PFSK-1 (cell line): ENCODE measurements at regions not wholly inside any gene's neighbourhood (a gene's known extent, or its start where the extent isn't known, plus 50 kb on each side); places are given as distances from the start of the nearest gene placed in this dataset.

Experiments
- FOXP2 ChIP-seq: optimal IDR thresholded peaks from 2 replicates; pipeline ENCODE3; 2011; ENCODE audit warnings: borderline replicate concordance, control low read depth, inconsistent platforms; ENCODE audit not compliant: insufficient read depth; ENCODE audit errors: extremely low read length, extremely low read depth
- POLR2AphosphoS5 ChIP-seq: IDR thresholded peaks from 2 replicates; pipeline ENCODE4 v1.6.1; 2012; ENCODE audit warnings: low read depth, mild to moderate bottlenecking, control low read depth, low read length, moderate library complexity
- REST ChIP-seq, 2 experiments: IDR thresholded peaks; 2 replicates each; pipeline versions ENCODE4 v1.6.1 to v1.8.0; 2011 to 2012; ENCODE audit warnings: low read depth in 2 of 2, low read length in 2 of 2, control low read depth in 1 of 2, inconsistent platforms in 1 of 2, mild to moderate bottlenecking in 1 of 2, moderate library complexity in 1 of 2; ENCODE audit not compliant: insufficient read depth in 1 of 2
- SIN3A ChIP-seq: IDR thresholded peaks from 2 replicates; pipeline ENCODE4 v1.6.1; 2012; ENCODE audit warnings: mild to moderate bottlenecking, low read length, moderate library complexity, borderline replicate concordance; ENCODE audit not compliant: insufficient read depth
- TAF1 ChIP-seq: IDR thresholded peaks from 2 replicates; pipeline ENCODE4 v1.6.1; 2012; ENCODE audit warnings: low read length, control low read depth, borderline replicate concordance; ENCODE audit not compliant: insufficient read depth

GRCh38 chr2:62313449-62314227 lies 117.7 kb downstream of the B3GNT2 start:
- TF ChIP-seq REST (IDR thresholded peaks at IDR 0.05; ENCODE audit: insufficient read depth in 1 of 2, low read depth in 2 of 2, low read length in 2 of 2) (peak in 1 of 2 experiments; percentile 45; a peak in 1 of 4 replicates), FOXP2 (no peak), POLR2AphosphoS5 (no peak), SIN3A (no peak)

GRCh38 chr2:62309465-62310091 lies 113.7 kb downstream of the B3GNT2 start:
- TF ChIP-seq POLR2AphosphoS5 = peak; percentile 40
- TF ChIP-seq REST (IDR thresholded peaks at IDR 0.05; ENCODE audit: insufficient read depth in 1 of 2, low read depth in 2 of 2, low read length in 2 of 2) = no peak

GRCh38 chr2:62309081-62309464 lies 113.2 kb downstream of the B3GNT2 start:
- no peak for TF ChIP-seq POLR2AphosphoS5
- no peak for TF ChIP-seq SIN3A
- TF ChIP-seq TAF1 = no peak
- TF ChIP-seq FOXP2 = no peak
- TF ChIP-seq REST (IDR thresholded peaks at IDR 0.05; ENCODE audit: insufficient read depth in 1 of 2, low read depth in 2 of 2, low read length in 2 of 2) = no peak

- no peak for TF ChIP-seq SIN3A
- no peak for TF ChIP-seq FOXP2
- no peak for TF ChIP-seq REST (IDR thresholded peaks at IDR 0.05; ENCODE audit: insufficient read depth in 1 of 2, low read depth in 2 of 2, low read length in 2 of 2)
- TF ChIP-seq TAF1 = no peak
- TF ChIP-seq POLR2AphosphoS5 = no peak
These were observed 111.8 kb downstream of the B3GNT2 start for GRCh38 chr2:62307469-62308389.
